SK-N-SH treated with all-trans-retinoic acid at 6 μM for 48 hours (cell line): ENCODE measurements at regions not wholly inside any gene's neighbourhood (a gene's known extent, or its start where the extent isn't known, plus 50 kb on each side); places are given as distances from the start of the nearest gene placed in this dataset.

Source experiments
- ATAC-seq: fragments of 200-7000 bp; cut with Tn5 transposase; 3 replicates; pipeline ENCODE4 v1.9.1; 2020; ENCODE audit warnings: mild to moderate bottlenecking, moderate library complexity
- ARNTL ChIP-seq: fragments of 450-650 bp; formaldehyde crosslinking; IDR thresholded peaks from 2 replicates; pipeline ENCODE4 v1.5.0; 2020; ENCODE audit warnings: low read depth, mild to moderate bottlenecking, moderate library complexity, borderline replicate concordance
- BACH2 ChIP-seq: fragments of 250-450 bp; sonication (Bioruptor Pico); IDR thresholded peaks from 2 replicates; pipeline ENCODE4 v1.9.0; 2021; ENCODE audit warnings: mild to moderate bottlenecking, borderline replicate concordance
- CSDC2 ChIP-seq: fragments of 250-450 bp; sonication (Bioruptor Pico); IDR thresholded peaks from 2 replicates; pipeline ENCODE4 v1.5.0; 2020; ENCODE audit warnings: mild to moderate bottlenecking, moderate library complexity
- ESRRG ChIP-seq: fragments of 250-450 bp; sonication (Bioruptor Pico); IDR thresholded peaks from 2 replicates; pipeline ENCODE4 v1.6.1; 2021; ENCODE audit warnings: mild to moderate bottlenecking
- GLIS3 ChIP-seq: fragments of 250-450 bp; sonication (Bioruptor Pico); IDR thresholded peaks from 2 replicates; pipeline ENCODE4 v1.5.0; 2020; ENCODE audit warnings: mild to moderate bottlenecking, moderate library complexity
- ISL1 ChIP-seq: fragments of 250-450 bp; sonication (Bioruptor Pico); IDR thresholded peaks from 2 replicates; pipeline ENCODE4 v2.1.2; 2022; ENCODE audit warnings: mild to moderate bottlenecking, moderate library complexity
- OSR1 ChIP-seq: fragments of 250-450 bp; sonication (Bioruptor Pico); IDR thresholded peaks from 2 replicates; pipeline ENCODE4 v1.8.0; 2022; ENCODE audit warnings: moderate library complexity, mild to moderate bottlenecking, inconsistent platforms
- PPARA ChIP-seq: fragments of 250-450 bp; sonication (Bioruptor Pico); IDR thresholded peaks from 2 replicates; pipeline ENCODE4 v1.5.0; 2020; ENCODE audit warnings: mild to moderate bottlenecking, borderline replicate concordance
- RARB ChIP-seq: fragments of 250-450 bp; sonication (Bioruptor Pico); IDR thresholded peaks from 2 replicates; pipeline ENCODE4 v1.8.0; 2021; ENCODE audit warnings: mild to moderate bottlenecking, moderate library complexity
- SNAI2 ChIP-seq: fragments of 250-450 bp; sonication (Bioruptor Pico); IDR thresholded peaks from 2 replicates; pipeline ENCODE4 v1.5.0; 2020; ENCODE audit warnings: mild to moderate bottlenecking, moderate library complexity
- TCF4 ChIP-seq: fragments of 250-450 bp; sonication (Bioruptor Pico); IDR thresholded peaks from 2 replicates; pipeline ENCODE4 v1.8.0; 2021; ENCODE audit warnings: mild to moderate bottlenecking, moderate library complexity, borderline replicate concordance
- TOX ChIP-seq: fragments of 250-450 bp; sonication (Bioruptor Pico); IDR thresholded peaks from 2 replicates; pipeline ENCODE4 v1.8.0; 2021; ENCODE audit warnings: mild to moderate bottlenecking, moderate library complexity, borderline replicate concordance
- ZC3H10 ChIP-seq: fragments of 250-450 bp; sonication (Bioruptor Pico); IDR thresholded peaks from 2 replicates; pipeline ENCODE4 v1.5.1; 2021; ENCODE audit warnings: mild to moderate bottlenecking, moderate library complexity
- ZFP3 ChIP-seq: fragments of 250-450 bp; sonication (Bioruptor Pico); IDR thresholded peaks from 2 replicates; pipeline ENCODE4 v1.5.0; 2020; ENCODE audit warnings: mild to moderate bottlenecking, moderate library complexity
- ZFP30 ChIP-seq: fragments of 450-650 bp; formaldehyde crosslinking; IDR thresholded peaks from 2 replicates; pipeline ENCODE4 v1.5.0; 2022; ENCODE audit warnings: mild to moderate bottlenecking, moderate library complexity
- ZNF70 ChIP-seq: fragments of 450-650 bp; formaldehyde crosslinking; IDR thresholded peaks from 2 replicates; pipeline ENCODE4 v1.5.0; 2020; ENCODE audit warnings: mild to moderate bottlenecking, moderate library complexity
- ZNF8 ChIP-seq: fragments of 450-650 bp; formaldehyde crosslinking; IDR thresholded peaks from 2 replicates; pipeline ENCODE4 v1.5.0; 2020; ENCODE audit warnings: mild to moderate bottlenecking, moderate library complexity
- TF ChIP-seq, protein P1 (sequence below): fragments of 250-450 bp; sonication (Bioruptor Pico); IDR thresholded peaks from 2 replicates; pipeline ENCODE4 v1.8.0; 2020; ENCODE audit warnings: mild to moderate bottlenecking, moderate library complexity, borderline replicate concordance
- TF ChIP-seq, protein P2 (sequence below): fragments of 250-450 bp; sonication (Bioruptor Pico); IDR thresholded peaks from 2 replicates; pipeline ENCODE4 v1.5.1; 2020; ENCODE audit warnings: low read depth, mild to moderate bottlenecking, moderate library complexity
- TF ChIP-seq, protein P3 (sequence below): fragments of 250-450 bp; sonication (Bioruptor Pico); IDR thresholded peaks from 2 replicates; pipeline ENCODE4 v1.8.0; 2021; ENCODE audit warnings: low read depth, mild to moderate bottlenecking, moderate library complexity, borderline replicate concordance
- TF ChIP-seq, protein P4 (sequence below): fragments of 250-450 bp; sonication (Bioruptor Pico); IDR thresholded peaks from 2 replicates; pipeline ENCODE4 v1.5.1; 2021; ENCODE audit warnings: mild to moderate bottlenecking, moderate library complexity

DNA sequence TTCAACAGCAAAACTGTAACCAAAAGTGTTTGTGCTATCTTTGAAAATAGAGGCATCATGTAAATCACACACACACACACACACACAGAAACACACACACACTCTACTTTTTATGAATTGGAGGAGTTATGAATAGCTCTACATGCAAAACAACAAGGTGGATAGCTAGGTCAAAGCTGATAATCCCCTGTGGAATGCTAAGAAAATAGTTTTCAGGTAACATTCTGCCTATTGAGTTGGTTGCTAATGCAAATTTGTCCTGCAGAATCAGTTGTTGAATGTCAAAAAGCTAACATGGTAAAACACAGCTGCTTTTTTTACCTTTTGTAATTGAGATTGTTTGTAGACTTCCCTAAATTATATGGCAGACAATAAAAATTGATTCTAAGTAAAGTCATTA is 1658.4 kb upstream of the RAG2 start:
- ATAC-seq: no peak
- TF ChIP-seq TCF4 (CRISPR knock-in tag) (no peak), ZNF8 (no peak)

DNA sequence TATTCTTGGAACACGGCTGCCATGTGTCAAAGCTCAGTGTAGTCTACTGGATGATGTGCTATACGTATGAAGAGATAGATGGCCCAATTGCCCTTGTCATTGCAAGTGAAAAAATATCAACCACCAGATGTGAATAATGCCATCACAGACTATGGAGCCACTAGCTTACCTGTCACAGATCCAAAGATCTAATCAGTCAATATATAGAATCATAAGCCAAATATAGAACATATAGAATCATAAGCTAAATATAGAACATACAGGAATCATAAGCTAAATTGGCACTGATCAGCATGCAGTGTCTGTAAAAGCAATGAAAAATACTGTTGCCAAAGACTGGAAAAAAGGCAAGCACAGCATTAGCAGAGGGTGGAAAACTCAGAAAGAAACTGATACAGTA is 1656.9 kb upstream of the RAG2 start:
- no peak for TF ChIP-seq TOX
- no peak for TF ChIP-seq PPARA (CRISPR knock-in tag)
- TF ChIP-seq ARNTL (CRISPR knock-in tag): no peak
- no peak for TF ChIP-seq TCF4 (CRISPR knock-in tag)
- no peak for ATAC-seq

DNA sequence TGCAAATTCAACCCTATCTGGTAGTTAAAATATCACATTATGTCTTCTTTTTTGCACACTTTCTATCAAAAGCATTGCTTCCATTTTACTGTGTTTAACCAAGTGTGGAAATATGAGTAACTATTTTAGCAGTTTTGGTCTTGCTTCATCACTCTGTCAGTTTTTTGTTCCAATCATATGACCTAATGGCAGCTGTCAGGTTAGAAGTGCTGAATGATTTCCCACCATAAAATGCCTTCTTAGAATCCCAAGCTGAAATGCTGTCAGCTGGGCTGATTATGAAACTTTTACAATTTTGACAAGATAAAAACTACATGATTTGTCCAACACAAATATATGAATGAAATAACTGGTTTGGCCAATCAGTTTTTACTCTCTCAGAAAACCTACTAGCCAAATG is 1654.6 kb upstream of the RAG2 start:
- TF ChIP-seq ARNTL (CRISPR knock-in tag) (no peak), ZNF70 (no peak), BACH2 (CRISPR knock-in tag) (no peak)
- TF ChIP-seq, protein P1, sequence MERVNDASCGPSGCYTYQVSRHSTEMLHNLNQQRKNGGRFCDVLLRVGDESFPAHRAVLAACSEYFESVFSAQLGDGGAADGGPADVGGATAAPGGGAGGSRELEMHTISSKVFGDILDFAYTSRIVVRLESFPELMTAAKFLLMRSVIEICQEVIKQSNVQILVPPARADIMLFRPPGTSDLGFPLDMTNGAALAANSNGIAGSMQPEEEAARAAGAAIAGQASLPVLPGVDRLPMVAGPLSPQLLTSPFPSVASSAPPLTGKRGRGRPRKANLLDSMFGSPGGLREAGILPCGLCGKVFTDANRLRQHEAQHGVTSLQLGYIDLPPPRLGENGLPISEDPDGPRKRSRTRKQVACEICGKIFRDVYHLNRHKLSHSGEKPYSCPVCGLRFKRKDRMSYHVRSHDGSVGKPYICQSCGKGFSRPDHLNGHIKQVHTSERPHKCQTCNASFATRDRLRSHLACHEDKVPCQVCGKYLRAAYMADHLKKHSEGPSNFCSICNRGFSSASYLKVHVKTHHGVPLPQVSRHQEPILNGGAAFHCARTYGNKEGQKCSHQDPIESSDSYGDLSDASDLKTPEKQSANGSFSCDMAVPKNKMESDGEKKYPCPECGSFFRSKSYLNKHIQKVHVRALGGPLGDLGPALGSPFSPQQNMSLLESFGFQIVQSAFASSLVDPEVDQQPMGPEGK (CRISPR knock-in tag): no peak
- ATAC-seq: no peak

DNA sequence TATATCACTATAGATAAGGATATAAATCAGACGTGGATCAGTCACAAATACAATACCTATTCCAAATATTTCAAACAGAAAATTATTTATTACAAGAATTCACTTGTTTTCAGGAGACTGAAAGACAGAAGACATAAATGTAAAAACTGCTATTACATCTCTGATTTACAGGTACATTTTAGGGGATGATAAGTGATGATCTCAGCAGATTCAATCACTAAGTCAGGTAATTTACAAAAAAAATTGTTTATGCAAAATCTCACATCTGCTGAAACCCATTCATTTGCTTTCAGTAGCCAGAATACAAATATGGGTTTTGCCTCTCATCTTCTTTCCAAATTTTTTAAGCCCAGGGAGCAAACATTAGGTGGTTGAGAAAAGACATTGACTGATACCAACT is 1648.4 kb upstream of the RAG2 start:
- TF ChIP-seq, protein P1 (CRISPR knock-in tag): no peak
- no peak for TF ChIP-seq PPARA (CRISPR knock-in tag)
- TF ChIP-seq TCF4 (CRISPR knock-in tag): no peak
- TF ChIP-seq, protein P2, sequence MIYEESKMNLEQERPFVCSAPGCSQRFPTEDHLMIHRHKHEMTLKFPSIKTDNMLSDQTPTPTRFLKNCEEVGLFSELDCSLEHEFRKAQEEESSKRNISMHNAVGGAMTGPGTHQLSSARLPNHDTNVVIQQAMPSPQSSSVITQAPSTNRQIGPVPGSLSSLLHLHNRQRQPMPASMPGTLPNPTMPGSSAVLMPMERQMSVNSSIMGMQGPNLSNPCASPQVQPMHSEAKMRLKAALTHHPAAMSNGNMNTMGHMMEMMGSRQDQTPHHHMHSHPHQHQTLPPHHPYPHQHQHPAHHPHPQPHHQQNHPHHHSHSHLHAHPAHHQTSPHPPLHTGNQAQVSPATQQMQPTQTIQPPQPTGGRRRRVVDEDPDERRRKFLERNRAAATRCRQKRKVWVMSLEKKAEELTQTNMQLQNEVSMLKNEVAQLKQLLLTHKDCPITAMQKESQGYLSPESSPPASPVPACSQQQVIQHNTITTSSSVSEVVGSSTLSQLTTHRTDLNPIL (CRISPR knock-in tag): no peak
- TF ChIP-seq GLIS3: no peak
- TF ChIP-seq ARNTL (CRISPR knock-in tag): no peak
- TF ChIP-seq OSR1 (CRISPR knock-in tag): no peak
- TF ChIP-seq CSDC2 (CRISPR knock-in tag): no peak
- TF ChIP-seq, protein P3, sequence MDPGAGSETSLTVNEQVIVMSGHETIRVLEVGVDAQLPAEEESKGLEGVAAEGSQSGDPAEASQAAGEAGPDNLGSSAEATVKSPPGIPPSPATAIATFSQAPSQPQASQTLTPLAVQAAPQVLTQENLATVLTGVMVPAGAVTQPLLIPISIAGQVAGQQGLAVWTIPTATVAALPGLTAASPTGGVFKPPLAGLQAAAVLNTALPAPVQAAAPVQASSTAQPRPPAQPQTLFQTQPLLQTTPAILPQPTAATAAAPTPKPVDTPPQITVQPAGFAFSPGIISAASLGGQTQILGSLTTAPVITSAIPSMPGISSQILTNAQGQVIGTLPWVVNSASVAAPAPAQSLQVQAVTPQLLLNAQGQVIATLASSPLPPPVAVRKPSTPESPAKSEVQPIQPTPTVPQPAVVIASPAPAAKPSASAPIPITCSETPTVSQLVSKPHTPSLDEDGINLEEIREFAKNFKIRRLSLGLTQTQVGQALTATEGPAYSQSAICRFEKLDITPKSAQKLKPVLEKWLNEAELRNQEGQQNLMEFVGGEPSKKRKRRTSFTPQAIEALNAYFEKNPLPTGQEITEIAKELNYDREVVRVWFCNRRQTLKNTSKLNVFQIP: no peak
- TF ChIP-seq, protein P4, sequence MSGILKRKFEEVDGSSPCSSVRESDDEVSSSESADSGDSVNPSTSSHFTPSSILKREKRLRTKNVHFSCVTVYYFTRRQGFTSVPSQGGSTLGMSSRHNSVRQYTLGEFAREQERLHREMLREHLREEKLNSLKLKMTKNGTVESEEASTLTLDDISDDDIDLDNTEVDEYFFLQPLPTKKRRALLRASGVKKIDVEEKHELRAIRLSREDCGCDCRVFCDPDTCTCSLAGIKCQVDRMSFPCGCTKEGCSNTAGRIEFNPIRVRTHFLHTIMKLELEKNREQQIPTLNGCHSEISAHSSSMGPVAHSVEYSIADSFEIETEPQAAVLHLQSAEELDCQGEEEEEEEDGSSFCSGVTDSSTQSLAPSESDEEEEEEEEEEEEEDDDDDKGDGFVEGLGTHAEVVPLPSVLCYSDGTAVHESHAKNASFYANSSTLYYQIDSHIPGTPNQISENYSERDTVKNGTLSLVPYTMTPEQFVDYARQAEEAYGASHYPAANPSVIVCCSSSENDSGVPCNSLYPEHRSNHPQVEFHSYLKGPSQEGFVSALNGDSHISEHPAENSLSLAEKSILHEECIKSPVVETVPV (CRISPR knock-in tag): no peak
- no peak for TF ChIP-seq ZNF8
- TF ChIP-seq ZFP30 (CRISPR knock-in tag): no peak
- ATAC-seq: no peak

GRCh38 chr11:38226684-38227083 is 1628.6 kb upstream of the RAG2 start:
- no peak for ATAC-seq
- no peak for TF ChIP-seq GLIS3
- TF ChIP-seq OSR1 (CRISPR knock-in tag): no peak
- no peak for TF ChIP-seq ARNTL (CRISPR knock-in tag)
- no peak for TF ChIP-seq CSDC2 (CRISPR knock-in tag)
- TF ChIP-seq, protein P2 (CRISPR knock-in tag): no peak
- no peak for TF ChIP-seq ZC3H10
- TF ChIP-seq ISL1 (CRISPR knock-in tag): no peak
- no peak for TF ChIP-seq ESRRG (CRISPR knock-in tag)
- TF ChIP-seq RARB (CRISPR knock-in tag): no peak
- TF ChIP-seq SNAI2: no peak
- TF ChIP-seq, protein P1 (CRISPR knock-in tag): no peak
- TF ChIP-seq ZFP3 (CRISPR knock-in tag): no peak
- no peak for TF ChIP-seq ZNF70
- TF ChIP-seq BACH2 (CRISPR knock-in tag): no peak
- TF ChIP-seq, protein P3: no peak
